ENCODE measurements at regions not wholly inside any gene's neighbourhood (a gene's known extent, or its start where the extent isn't known, plus 50 kb on each side); places are given as distances from the start of the nearest gene placed in this dataset.

- no peak for DNase-seq
Measured at GRCh38 chr5:57824623-57825022, 342.0 kb upstream of the ACTBL2 start.

DNA sequence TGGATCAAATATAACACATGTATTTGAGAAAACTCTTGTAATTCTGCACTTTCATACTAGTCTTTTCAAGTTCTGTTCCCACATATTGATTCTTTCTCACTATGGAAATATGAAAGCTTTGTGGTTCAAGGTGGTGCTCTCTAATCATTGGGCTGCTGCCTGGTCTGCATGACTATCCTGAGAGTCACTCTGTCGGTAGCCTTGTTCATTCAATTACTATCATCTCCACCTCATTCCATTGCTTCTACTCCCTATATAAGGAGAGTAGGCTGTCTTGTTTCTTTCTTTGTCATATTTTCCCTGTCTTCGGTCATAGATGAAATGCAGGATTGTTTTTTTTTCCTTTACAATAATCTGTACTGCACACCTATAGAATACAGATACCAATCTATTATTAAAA is 341.4 kb upstream of the ACTBL2 start:
- DNase-seq: no peak

DNA sequence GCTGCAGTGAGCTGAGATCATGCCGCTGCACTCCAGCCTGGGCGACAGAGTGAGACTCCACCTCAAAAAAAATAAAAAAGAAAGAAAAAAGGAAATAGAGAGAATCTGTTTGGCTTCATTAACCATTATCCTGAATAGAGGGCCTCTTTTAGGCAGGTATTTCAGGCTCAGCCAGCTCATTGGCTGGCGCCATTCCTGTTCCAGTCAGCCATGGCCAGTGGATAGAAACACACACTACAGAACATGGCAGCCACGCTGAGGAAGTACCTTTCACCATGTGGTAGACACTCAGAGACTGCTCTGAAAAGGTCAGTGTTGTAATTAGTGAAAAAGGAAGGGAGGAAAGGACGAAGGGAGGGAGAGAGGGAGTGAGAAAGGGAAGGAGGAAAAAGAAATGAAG is 340.0 kb upstream of the ACTBL2 start:
- DNase-seq: no peak

DNA sequence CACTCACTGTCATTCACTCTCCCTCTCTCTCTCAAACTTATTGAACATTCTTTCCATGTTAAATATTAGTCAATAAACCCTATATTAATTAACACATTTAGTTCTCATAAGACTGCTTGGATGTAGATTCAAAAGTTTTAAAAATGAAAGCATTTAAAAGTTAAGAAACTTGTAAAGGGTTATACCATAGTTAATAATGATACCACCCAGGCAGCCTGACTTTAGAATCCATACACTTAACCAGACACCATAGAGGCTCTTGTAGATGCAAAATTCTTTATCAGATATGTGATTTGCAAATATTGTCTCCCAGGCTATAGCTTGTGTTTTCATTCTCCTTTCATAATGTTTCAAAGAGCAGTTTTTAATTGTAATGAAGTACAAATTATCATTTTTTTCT is 335.8 kb upstream of the ACTBL2 start:
- DNase-seq: no peak

GRCh38 chr5:57817924-57818323 is 335.3 kb upstream of the ACTBL2 start:
- no peak for DNase-seq

- no peak for DNase-seq
Measured at GRCh38 chr5:57817001-57817453, 334.4 kb upstream of the ACTBL2 start.

DNA sequence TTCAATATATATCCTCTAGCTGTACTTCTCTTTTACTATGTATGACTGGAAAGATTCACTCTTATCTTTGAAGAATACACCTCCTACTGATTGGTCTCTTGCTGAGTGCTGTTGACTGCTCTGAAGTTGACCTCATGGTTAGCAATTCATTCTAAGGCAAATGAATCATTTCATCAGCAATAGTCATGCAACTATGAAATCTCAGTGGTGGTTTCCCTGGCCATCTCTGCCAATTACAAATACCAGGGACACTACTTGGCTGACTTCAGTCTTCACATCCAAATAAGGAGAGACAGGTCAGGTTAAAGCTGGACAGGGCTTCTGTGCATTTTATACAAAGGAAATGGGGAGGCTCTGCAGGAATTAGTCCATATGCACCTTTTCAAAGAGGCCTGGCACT is 333.5 kb upstream of the ACTBL2 start:
- DNase-seq: no peak

DNA sequence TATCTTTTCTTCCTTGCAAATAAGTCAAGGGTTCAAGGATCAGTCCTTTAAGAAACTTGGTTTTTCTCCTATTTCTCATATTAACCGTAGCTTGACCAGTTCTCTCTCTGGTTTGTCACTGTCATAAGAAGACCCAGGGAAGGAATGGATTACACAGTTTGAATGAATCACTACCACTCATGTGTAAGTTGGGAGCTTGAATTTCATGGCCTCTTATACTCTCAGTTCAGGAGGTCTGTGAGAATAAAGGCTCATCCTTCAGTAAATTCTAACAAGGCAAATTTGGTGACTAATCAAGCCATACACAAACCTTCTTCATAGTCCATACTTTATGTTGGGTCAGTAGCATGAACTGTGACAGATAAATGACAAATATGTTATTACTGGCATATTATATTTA is 323.1 kb upstream of the ACTBL2 start:
- DNase-seq: no peak

DNA sequence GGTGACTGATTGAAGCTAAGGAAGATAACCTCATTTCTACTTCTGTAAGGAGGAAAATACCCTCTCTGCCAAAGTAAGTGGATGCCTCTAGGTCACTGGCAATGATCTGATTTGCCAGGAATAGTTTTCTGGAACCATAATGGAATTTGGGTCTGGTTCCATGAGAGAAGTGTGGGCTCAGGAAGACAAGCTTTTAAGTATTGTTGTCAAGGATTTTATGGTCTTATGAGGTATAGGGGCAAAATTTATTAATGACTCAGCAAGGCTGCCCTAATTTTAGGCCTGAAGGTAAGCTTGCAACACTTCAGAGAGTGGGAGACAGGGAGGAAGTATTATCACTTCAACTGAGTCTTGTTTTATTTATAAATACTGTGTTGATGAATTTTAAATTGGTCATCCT is 322.6 kb upstream of the ACTBL2 start:
- no peak for DNase-seq

DNA sequence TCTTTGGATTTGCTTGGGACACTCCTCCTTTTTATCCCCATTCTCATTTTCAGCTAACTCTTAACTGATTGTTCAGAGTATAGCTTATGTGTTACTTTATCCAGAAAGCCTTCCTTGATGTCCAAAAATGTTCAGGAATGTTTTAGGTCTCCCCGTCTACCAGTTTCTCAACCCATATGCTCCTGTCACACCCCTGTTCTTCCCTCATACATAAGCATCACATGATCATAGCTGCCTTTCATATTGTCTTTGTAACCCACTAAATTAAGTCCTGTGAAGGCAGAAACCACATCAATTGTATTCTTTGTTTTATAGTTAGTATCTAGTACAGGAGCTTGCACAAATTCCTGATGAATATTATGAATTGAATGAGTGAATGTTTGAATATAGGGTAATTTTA is 321.9 kb upstream of the ACTBL2 start:
- DNase-seq: no peak

DNA sequence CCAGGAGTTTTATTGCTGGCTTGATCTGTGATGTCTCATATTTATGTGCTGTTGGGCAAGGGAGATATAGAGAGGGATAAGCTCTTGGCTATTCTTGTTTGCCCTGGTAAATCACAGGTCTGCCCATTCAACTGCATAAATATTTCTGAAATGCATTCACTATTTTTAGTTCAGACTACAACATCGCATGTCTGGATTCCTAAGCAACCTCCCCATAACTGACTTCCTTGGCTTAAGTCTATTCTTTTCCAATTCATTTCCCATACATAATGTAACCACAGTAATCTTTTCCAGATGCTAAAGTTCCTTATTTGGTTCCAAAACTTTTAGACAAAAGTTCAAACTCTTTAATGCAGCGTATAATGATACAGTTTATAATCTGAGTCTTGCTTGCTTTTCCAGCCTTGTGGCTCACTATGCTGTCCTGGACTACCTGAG is 321.4 kb upstream of the ACTBL2 start:
- no peak for DNase-seq

- DNase-seq: no peak
Measured at GRCh38 chr5:57802131-57802530, 319.5 kb upstream of the ACTBL2 start.

- DNase-seq: no peak
Measured at GRCh38 chr5:57795203-57795602, 312.6 kb upstream of the ACTBL2 start.

- DNase-seq: no peak
Measured at GRCh38 chr5:57791875-57792274, 309.3 kb upstream of the ACTBL2 start.

DNA sequence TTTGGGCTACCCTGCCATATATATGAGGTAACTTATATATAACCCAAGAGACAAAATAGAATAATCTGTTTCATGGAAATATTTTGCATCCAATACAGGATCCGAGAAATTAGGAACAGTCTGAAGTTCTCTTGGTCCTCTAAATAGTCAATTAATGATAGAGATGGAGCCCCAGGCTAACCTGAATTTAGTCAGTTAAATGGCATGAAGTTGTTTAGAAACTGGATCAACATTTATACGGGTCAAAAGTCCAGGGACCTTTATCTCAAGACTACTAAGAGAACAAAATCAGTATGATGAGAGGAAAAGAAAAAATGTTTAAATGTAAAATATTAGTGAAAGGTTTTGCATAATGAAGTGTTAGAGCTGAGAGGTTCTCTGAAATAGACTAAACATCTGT is 303.3 kb upstream of the ACTBL2 start:
- DNase-seq: no peak

GRCh38 chr5:57784121-57784520 is 301.5 kb upstream of the ACTBL2 start:
- DNase-seq: no peak

DNA sequence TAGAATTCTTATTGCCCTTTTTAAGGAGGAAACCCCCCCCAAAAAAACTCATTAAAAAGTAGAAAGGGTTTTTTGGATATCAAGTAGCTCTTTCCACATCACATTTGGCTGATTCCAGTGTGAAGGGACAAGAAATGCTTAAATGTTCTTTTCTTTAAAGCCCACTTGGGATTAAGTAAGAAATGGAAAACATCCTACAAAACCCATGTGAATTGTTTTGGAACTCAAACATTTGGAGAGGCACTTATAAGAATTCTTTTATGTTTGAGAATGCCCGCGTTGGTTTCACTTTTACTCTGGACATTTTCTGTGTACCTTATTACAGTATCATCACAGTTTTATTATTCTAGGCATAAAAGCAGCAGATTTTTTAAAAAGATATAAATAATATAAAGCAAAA is 301.1 kb upstream of the ACTBL2 start:
- DNase-seq: no peak

DNA sequence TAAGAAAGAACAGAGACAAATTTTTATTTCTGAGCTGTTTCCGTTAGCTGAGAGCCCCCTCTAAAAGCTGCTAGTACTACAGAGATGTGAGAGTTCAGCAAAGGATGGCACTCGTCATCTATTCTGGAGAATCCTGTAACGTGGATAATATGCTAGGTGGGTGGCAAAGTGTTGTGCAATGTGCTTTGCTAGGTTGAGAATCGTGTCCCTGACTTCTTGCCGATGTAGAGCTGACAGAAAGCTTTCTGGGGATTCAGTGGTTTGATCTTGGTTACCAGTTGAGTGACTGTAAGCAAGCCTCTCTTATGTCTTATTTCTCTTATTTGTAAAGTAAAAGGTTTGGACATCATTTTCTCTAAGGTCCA is 298.3 kb upstream of the ACTBL2 start:
- no peak for DNase-seq

GRCh38 chr5:57780306-57780960 is 297.8 kb upstream of the ACTBL2 start:
- DNase-seq: no peak

DNA sequence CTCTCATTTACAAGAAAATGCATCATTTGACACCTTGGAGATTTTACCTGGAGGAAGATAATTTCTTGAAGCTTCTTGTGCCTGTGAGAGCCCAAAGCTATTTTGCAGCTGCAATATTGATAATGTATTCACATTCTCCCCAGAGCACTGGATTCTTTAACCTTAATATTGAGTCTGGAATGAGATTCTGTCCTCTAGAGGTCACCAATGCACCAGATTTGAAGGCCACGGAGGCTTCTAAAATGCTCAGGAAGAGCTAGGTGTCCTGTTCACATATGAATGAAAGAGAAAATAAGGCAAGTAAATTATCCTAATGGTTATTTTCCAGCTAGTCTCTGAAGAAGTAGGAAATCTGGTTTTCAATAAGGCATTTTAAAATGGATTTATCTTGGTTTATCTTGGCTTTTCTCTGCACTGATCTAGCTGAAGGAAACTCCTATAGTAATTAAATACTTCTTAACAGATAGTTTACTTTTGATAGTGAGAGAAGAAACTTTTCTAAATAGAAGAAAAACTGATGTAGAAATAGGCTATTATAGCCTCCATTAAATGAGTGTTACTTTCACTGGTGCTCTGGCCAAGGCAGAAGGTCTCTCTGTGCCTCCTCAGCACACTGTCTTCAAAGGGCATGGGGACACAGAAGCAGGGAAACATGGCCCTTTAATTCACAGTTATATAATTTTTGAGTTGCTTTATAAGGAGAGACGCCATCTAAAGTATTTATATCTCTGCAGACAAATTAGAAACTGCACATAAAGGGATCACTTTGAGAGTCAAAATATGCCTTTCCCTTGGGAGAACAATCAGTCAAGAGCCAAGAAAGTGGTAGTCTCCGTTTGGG is 297.0 kb upstream of the ACTBL2 start:
- peak; percentile 42 for DNase-seq

DNA sequence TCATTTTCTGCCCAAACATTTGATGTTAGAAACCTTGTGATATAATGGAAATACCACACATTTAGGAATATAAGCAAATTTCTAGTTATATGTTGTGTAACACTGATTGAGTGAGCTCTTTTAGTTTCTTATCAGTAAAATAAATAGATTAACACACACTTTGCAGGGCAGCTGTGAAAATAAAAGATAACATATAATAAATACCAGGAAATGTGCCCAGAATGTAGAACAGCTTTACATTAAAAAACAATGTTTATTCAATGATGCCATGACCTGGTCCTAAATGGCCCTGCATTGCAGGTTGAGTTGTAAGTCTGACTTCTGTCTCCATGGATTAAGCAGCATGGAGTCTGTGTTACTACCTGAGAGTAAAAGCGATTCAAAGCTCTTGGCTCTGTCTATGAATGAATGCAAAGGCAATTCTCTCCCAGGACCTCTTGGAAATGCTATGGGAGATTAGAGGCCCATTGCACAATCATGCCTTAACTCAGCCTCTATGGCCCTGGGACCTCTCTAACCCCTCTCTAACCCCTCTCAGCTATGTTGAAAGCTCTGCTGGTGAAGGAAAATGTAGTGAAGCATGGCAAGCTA is 296.0 kb upstream of the ACTBL2 start:
- no peak for DNase-seq

DNA sequence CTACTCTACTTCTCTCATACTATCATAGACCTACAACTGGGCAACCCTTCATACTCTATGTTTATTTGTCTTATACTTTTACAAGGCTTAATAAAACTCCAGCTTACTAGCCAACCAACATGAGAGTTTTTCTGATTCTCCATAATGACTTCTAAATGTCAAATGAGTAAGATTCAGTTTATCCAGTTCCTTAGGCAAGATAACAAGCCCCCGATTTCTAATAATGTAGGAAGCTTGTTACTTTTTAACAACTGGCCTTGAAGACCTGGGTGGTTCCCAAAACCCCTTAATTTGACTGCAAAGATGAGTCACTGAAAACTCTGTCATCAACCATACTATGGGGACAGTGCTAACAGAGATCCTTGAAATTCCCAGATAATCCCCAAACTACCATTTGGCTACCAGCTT is 294.6 kb upstream of the ACTBL2 start:
- DNase-seq: no peak

DNA sequence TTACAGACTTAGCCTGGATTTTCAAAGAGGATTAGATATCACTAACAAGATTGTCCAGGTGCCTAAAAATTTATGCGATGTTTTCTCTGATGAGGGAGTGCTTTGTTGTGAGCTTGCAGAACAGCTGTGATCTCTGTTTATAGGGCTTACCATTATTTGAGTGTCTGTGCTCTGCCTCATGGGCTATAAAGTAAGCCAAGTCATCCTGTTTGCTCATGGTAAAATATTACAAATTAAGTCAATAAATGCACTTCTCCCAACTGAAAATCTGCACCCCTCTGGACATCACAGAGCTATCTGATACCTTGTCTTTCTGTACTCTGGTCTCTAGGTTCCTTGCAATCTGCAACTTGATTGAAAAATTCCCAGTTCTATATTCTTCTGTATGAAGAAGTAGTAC is 293.4 kb upstream of the ACTBL2 start:
- no peak for DNase-seq

DNA sequence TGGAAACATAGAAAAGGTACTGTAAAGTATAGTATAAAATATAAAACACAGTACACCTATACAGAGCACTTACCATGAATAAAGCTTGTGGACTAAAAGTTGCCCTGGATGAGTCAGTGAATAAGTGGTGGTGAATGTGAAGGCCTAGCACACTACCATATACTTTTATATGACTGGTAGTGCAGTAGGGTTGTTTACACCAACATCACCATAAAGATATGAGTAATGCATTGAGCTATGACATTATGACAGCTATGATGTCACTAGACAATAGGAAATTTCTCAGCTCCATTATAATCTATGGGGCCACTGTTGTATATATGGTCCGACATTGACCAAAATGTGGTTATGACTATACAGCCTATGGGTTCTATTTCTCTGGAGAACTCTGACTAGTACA is 291.8 kb upstream of the ACTBL2 start:
- no peak for DNase-seq

All from inflammatory macrophage treated with lipopolysaccharide for 4 hours (primary cell).